Osteoblast (primary cell): ENCODE measurements at regions not wholly inside any gene's neighbourhood (a gene's known extent, or its start where the extent isn't known, plus 50 kb on each side); places are given as distances from the start of the nearest gene placed in this dataset.

ENCODE experiments used
- DNase-seq: peaks from one replicate; pipeline ENCODE4 v3.0.0; 2011; ENCODE audit warnings: low spot score, mixed read lengths; ENCODE audit not compliant: insufficient read length; ENCODE audit errors: missing footprints
- H2AFZ ChIP-seq: 2 replicates; pipeline ENCODE4 v1.6.0; 2011; ENCODE audit warnings: mild to moderate bottlenecking, low read length
- H3K27ac ChIP-seq: 2 replicates; pipeline ENCODE4 v1.5.1; 2011; ENCODE audit warnings: mild to moderate bottlenecking, low read depth, low read length, moderate library complexity
- H3K27me3 ChIP-seq: 2 replicates; pipeline ENCODE4 v1.6.0; 2012; ENCODE audit warnings: mild to moderate bottlenecking, control low read depth, inconsistent platforms, low read length, moderate library complexity; ENCODE audit not compliant: insufficient read depth
- H3K36me3 ChIP-seq: 2 replicates; pipeline ENCODE4 v1.5.1; 2011; ENCODE audit warnings: mild to moderate bottlenecking, low read length, control low read depth, moderate library complexity; ENCODE audit not compliant: insufficient read depth
- H3K4me1 ChIP-seq: 2 replicates; pipeline ENCODE4 v1.5.1; 2011; ENCODE audit warnings: mild to moderate bottlenecking, low read length, control low read depth, moderate library complexity; ENCODE audit not compliant: insufficient read depth
- H3K4me2 ChIP-seq: 2 replicates; pipeline ENCODE4 v1.6.0; 2011; ENCODE audit warnings: mild to moderate bottlenecking, low read length; ENCODE audit not compliant: insufficient read depth
- H3K4me3 ChIP-seq: fragments of 200-600 bp; sonication (generic); 3 replicates; pipeline ENCODE4 v1.5.1; 2012; ENCODE audit warnings: mild to moderate bottlenecking, low read length, inconsistent platforms; ENCODE audit not compliant: insufficient read depth
- H3K79me2 ChIP-seq: 2 replicates; pipeline ENCODE4 v1.6.0; 2012; ENCODE audit warnings: mild to moderate bottlenecking, low read length, control low read depth, inconsistent platforms; ENCODE audit not compliant: insufficient read depth
- H3K9me3 ChIP-seq: 2 replicates; pipeline ENCODE4 v1.5.1; 2011; ENCODE audit warnings: low read depth, low read length, control low read depth
- H4K20me1 ChIP-seq: 2 replicates; pipeline ENCODE4 v1.6.0; 2012; ENCODE audit warnings: mild to moderate bottlenecking, low read length, control low read depth; ENCODE audit not compliant: insufficient read depth
- CTCF ChIP-seq: IDR thresholded peaks from 2 replicates; pipeline ENCODE4 v1.5.1; 2011; ENCODE audit warnings: mild to moderate bottlenecking, low read depth, low read length, moderate library complexity; ENCODE audit errors: extremely low read depth

GRCh38 chr6:169045486-169045885, 208.2 kb downstream of the THBS2 start:
- no peak overlapping the region for H3K27ac ChIP-seq
- no peaks in the 10 kb centered on the region for H4K20me1 ChIP-seq
- no peaks in the 10 kb centered on the region for H3K27me3 ChIP-seq
- H3K4me2 ChIP-seq, result no peak overlapping the region
- H3K4me3 ChIP-seq, result no peak overlapping the region
- H2AFZ ChIP-seq, result no peak overlapping the region
- no peak for TF ChIP-seq CTCF
- DNase-seq, result no peak
- H3K9me3 ChIP-seq, result no peaks in the 10 kb centered on the region
- H3K4me1 ChIP-seq, result peaks cover 25% of the 10 kb centered on the region
- no peaks in the 10 kb centered on the region for H3K36me3 ChIP-seq
- no peaks in the 10 kb centered on the region for H3K79me2 ChIP-seq

GRCh38 chr6:169044381-169045230, 209.0 kb downstream of the THBS2 start:
- peaks cover 25% of the 10 kb centered on the region for H3K4me1 ChIP-seq
- H3K9me3 ChIP-seq, result no peaks in the 10 kb centered on the region
- H3K27me3 ChIP-seq, result no peaks in the 10 kb centered on the region
- H3K4me2 ChIP-seq, result no peak overlapping the region
- peak overlapping the region; percentile 25 for H2AFZ ChIP-seq
- no peak overlapping the region for H3K4me3 ChIP-seq
- H3K36me3 ChIP-seq, result no peaks in the 10 kb centered on the region
- TF ChIP-seq CTCF, result no peak
- no peak overlapping the region for H3K27ac ChIP-seq
- no peak for DNase-seq
- H3K79me2 ChIP-seq, result no peaks in the 10 kb centered on the region
- H4K20me1 ChIP-seq, result no peaks in the 10 kb centered on the region

- Histone ChIP-seq H3K9me3 (no peaks in the 10 kb centered on the region), H3K36me3 (no peaks in the 10 kb centered on the region), H3K79me2 (no peaks in the 10 kb centered on the region), H3K4me1 (peaks cover 20% of the 10 kb centered on the region), H3K27ac (no peak overlapping the region), H4K20me1 (no peaks in the 10 kb centered on the region), H3K4me2 (no peak overlapping the region), H3K4me3 (no peak overlapping the region), H2AFZ (peak overlapping the region; percentile 10), H3K27me3 (no peaks in the 10 kb centered on the region)
- TF ChIP-seq CTCF, result no peak
- DNase-seq, result no peak
Observed at GRCh38 chr6:169042061-169042460, 211.6 kb downstream of the THBS2 start.

- Histone ChIP-seq H3K4me3 (no peak overlapping the region), H3K4me2 (no peak overlapping the region), H4K20me1 (no peaks in the 10 kb centered on the region), H3K4me1 (peaks cover 15% of the 10 kb centered on the region), H3K27ac (no peak overlapping the region), H3K27me3 (no peaks in the 10 kb centered on the region), H3K36me3 (no peaks in the 10 kb centered on the region), H3K9me3 (no peaks in the 10 kb centered on the region), H2AFZ (no peak overlapping the region), H3K79me2 (no peaks in the 10 kb centered on the region)
- TF ChIP-seq CTCF, result no peak
- no peak for DNase-seq
Observed at GRCh38 chr6:169041078-169041477, 212.6 kb downstream of the THBS2 start.
